Glomerular endothelial cell (primary cell): ENCODE measurements at regions not wholly inside any gene's neighbourhood (a gene's known extent, or its start where the extent isn't known, plus 50 kb on each side); places are given as distances from the start of the nearest gene placed in this dataset.

Experiments
- DNase-seq: peaks from one replicate; pipeline ENCODE4 v3.0.0-alpha.2; 2011; ENCODE audit warnings: low read depth, low spot score; ENCODE audit errors: extremely low read depth

- DNase-seq = no peak
These were observed 168.7 kb upstream of the ITGB1 start for GRCh38 chr10:33126742-33127141.

GRCh38 chr10:33125522-33126517 is 167.8 kb upstream of the ITGB1 start:
- no peak for DNase-seq

- DNase-seq = no peak
These were observed 167.1 kb upstream of the ITGB1 start for GRCh38 chr10:33125111-33125510.

GRCh38 chr10:33123680-33124079 is 165.7 kb upstream of the ITGB1 start:
- DNase-seq = no peak

- DNase-seq = no peak
These were observed 164.2 kb upstream of the ITGB1 start for GRCh38 chr10:33122014-33122809.

- DNase-seq = no peak
These were observed 162.7 kb upstream of the ITGB1 start for GRCh38 chr10:33120700-33121099.

GRCh38 chr10:33120275-33120674 is 162.2 kb upstream of the ITGB1 start:
- no peak for DNase-seq

- DNase-seq = no peak
These were observed 159.8 kb upstream of the ITGB1 start for GRCh38 chr10:33117816-33118215.

GRCh38 chr10:33117230-33117629 is 159.2 kb upstream of the ITGB1 start:
- DNase-seq = no peak

GRCh38 chr10:33115738-33116719 is 158.0 kb upstream of the ITGB1 start:
- DNase-seq = no peak

GRCh38 chr10:33114451-33114952 is 156.5 kb upstream of the ITGB1 start:
- no peak for DNase-seq

GRCh38 chr10:33113466-33113865 is 155.4 kb upstream of the ITGB1 start:
- DNase-seq = no peak

GRCh38 chr10:33112831-33113455 is 154.9 kb upstream of the ITGB1 start:
- no peak for DNase-seq

- no peak for DNase-seq
These were observed 153.5 kb upstream of the ITGB1 start for GRCh38 chr10:33111488-33112051.

- no peak for DNase-seq
These were observed 151.9 kb upstream of the ITGB1 start for GRCh38 chr10:33109788-33110469.

- no peak for DNase-seq
These were observed 151.4 kb upstream of the ITGB1 start for GRCh38 chr10:33109384-33109783.

GRCh38 chr10:33107953-33108352 is 149.9 kb upstream of the ITGB1 start:
- DNase-seq = no peak

- DNase-seq = no peak
These were observed 148.7 kb upstream of the ITGB1 start for GRCh38 chr10:33106767-33107166.

GRCh38 chr10:33103863-33104379 is 145.9 kb upstream of the ITGB1 start:
- no peak for DNase-seq
